MM.1S (cell line): ENCODE measurements at regions not wholly inside any gene's neighbourhood (a gene's known extent, or its start where the extent isn't known, plus 50 kb on each side); places are given as distances from the start of the nearest gene placed in this dataset.

Experiments used
- EZH2phosphoT487 ChIP-seq: fragments of 300-600 bp; sonication (generic); IDR thresholded peaks from 2 replicates; pipeline ENCODE4 v1.6.1; 2018; ENCODE audit warnings: antibody characterized with exemption, low read length
- TF ChIP-seq, protein P1 (sequence below): fragments of 300-600 bp; sonication (generic); IDR thresholded peaks from 2 replicates; pipeline ENCODE4 v1.5.1; 2016; ENCODE audit warnings: antibody characterized with exemption, low read length, mixed read lengths

DNA sequence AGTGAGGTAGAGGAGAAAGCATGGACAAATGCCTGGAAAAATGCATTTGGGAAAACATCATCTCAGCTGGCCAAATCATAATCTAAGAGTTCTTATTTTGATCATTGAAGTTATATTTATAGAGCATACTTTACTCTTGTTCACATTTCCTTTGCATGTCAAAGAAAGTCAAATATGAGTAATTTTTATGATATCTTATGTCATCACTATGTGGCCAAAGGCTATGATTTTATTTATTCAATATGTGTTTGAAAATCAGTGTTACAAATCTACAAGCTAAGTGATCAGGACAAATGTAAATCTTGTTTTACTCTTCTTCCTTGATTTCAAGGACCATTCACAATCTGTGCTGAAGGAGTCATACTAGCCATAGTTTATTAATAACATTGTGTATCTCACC lies 237.2 kb upstream of the DPH6 start:
- TF ChIP-seq, protein P1, sequence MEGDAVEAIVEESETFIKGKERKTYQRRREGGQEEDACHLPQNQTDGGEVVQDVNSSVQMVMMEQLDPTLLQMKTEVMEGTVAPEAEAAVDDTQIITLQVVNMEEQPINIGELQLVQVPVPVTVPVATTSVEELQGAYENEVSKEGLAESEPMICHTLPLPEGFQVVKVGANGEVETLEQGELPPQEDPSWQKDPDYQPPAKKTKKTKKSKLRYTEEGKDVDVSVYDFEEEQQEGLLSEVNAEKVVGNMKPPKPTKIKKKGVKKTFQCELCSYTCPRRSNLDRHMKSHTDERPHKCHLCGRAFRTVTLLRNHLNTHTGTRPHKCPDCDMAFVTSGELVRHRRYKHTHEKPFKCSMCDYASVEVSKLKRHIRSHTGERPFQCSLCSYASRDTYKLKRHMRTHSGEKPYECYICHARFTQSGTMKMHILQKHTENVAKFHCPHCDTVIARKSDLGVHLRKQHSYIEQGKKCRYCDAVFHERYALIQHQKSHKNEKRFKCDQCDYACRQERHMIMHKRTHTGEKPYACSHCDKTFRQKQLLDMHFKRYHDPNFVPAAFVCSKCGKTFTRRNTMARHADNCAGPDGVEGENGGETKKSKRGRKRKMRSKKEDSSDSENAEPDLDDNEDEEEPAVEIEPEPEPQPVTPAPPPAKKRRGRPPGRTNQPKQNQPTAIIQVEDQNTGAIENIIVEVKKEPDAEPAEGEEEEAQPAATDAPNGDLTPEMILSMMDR, result no peak
- no peak for TF ChIP-seq EZH2phosphoT487
